ENCODE measurements at regions not wholly inside any gene's neighbourhood (a gene's known extent, or its start where the extent isn't known, plus 50 kb on each side); places are given as distances from the start of the nearest gene placed in this dataset.

GRCh38 chr3:18201315-18201714 is 223.8 kb downstream of the SATB1 start:
- ChIA-PET POLR2A (no interaction called here), CTCF (no interaction called here)
- H3K4me2 ChIP-seq: no peak overlapping the region
- DNase-seq (ENCODE audit: low read depth in 1 of 2, low spot score in 1 of 2) (no peak), ATAC-seq (no peak), FAIRE-seq (no peak)
- H3K9me3 ChIP-seq: no peaks in the 10 kb centered on the region
- no peaks in the 10 kb centered on the region for H3K4me1 ChIP-seq
- no peak overlapping the region for H3K27ac ChIP-seq
- H3K4me3 ChIP-seq: no peak overlapping the region
- TF ChIP-seq FOSB (CRISPR knock-in tag; IDR thresholded peaks at IDR 0.05) (no peak), MYC (IDR thresholded peaks at IDR 0.05; ENCODE audit: borderline replicate concordance, low read length) (no peak)
- TF ChIP-seq, protein P1, sequence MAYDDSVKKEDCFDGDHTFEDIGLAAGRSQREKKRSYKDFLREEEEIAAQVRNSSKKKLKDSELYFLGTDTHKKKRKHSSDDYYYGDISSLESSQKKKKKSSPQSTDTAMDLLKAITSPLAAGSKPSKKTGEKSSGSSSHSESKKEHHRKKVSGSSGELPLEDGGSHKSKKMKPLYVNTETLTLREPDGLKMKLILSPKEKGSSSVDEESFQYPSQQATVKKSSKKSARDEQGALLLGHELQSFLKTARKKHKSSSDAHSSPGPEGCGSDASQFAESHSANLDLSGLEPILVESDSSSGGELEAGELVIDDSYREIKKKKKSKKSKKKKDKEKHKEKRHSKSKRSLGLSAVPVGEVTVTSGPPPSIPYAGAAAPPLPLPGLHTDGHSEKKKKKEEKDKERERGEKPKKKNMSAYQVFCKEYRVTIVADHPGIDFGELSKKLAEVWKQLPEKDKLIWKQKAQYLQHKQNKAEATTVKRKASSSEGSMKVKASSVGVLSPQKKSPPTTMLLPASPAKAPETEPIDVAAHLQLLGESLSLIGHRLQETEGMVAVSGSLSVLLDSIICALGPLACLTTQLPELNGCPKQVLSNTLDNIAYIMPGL (CRISPR knock-in tag; IDR thresholded peaks at IDR 0.05; ENCODE audit: borderline replicate concordance): no peak

DNA sequence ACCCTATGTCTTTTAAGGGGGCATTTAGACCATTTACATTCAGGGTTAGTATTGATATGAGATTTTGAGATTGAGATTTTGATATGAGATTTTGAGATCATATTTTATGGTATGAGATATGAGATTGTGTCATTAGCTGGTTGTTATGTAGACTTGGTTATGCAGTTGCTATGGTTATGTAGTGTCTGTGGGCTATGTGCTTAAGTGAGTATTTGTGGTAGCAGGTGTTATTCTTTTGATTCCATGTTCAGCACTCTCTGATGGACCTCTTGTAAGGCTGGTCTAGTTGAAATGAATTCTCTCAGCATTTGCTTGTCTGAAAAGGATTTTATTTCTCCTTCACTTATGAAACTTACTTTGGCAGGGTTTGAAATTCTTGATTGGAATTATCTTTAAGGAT is 225.4 kb downstream of the SATB1 start:
- ATAC-seq: no peak
- Histone ChIP-seq H3K4me3 (no peak overlapping the region), H3K4me2 (no peak overlapping the region), H3K9me3 (no peaks in the 10 kb centered on the region), H3K4me1 (no peaks in the 10 kb centered on the region), H3K27ac (no peak overlapping the region)
- ChIA-PET CTCF (no interaction called here), POLR2A (no interaction called here)
- DNase-seq (ENCODE audit: low read depth in 1 of 2, low spot score in 1 of 2): no peak
- no peak for FAIRE-seq
- TF ChIP-seq REST (IDR thresholded peaks at IDR 0.05) (no peak), HOXB5 (CRISPR knock-in tag; IDR thresholded peaks at IDR 0.05) (no peak), ZSCAN20 (CRISPR knock-in tag; IDR thresholded peaks at IDR 0.05) (no peak), KDM5A (IDR thresholded peaks at IDR 0.05) (no peak), SREBF2 (IDR thresholded peaks at IDR 0.05) (no peak), RCOR1 (IDR thresholded peaks at IDR 0.05; ENCODE audit: low read depth, low read length) (no peak), HOXB13 (CRISPR knock-in tag; IDR thresholded peaks at IDR 0.05; ENCODE audit: low read depth) (no peak), CEBPB (IDR thresholded peaks at IDR 0.05) (no peak), PHF8 (IDR thresholded peaks at IDR 0.05; ENCODE audit: borderline replicate concordance, low read depth) (no peak), FOXS1 (CRISPR knock-in tag; IDR thresholded peaks at IDR 0.05) (no peak), EHMT2 (IDR thresholded peaks at IDR 0.05; ENCODE audit: low read depth) (no peak), ZNF302 (CRISPR knock-in tag; IDR thresholded peaks at IDR 0.05) (no peak)

DNA sequence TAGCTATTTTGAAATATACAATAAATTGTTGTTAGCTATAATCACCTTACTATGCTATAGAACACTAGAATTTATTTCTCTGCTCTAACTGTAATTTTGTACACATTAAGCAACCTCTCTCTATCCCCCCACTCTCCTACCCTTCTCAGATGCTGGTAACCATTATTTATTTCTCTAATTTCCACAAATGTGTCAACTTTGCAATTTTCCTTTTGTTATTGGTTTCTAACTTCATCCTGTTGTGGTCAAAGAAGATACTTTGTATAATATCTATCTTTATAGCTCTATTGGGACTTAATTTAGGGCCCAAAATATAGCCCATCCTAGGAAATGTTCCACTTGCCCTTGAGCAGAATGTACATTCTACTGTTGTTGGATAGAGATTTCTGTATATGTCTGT is 229.3 kb downstream of the SATB1 start:
- DNase-seq (ENCODE audit: low read depth in 1 of 2, low spot score in 1 of 2): no peak
- no peak overlapping the region for H3K27ac ChIP-seq
- H3K4me1 ChIP-seq: no peaks in the 10 kb centered on the region
- ATAC-seq: no peak
- no peak overlapping the region for H3K4me3 ChIP-seq
- ChIA-PET CTCF (no interaction called here), POLR2A (no interaction called here)
- no peaks in the 10 kb centered on the region for H3K9me3 ChIP-seq
- no peak for FAIRE-seq
- H3K4me2 ChIP-seq: no peak overlapping the region
- TF ChIP-seq ZNF302 (CRISPR knock-in tag; IDR thresholded peaks at IDR 0.05) (no peak), HDAC2 (IDR thresholded peaks at IDR 0.05) (no peak), MAFK (IDR thresholded peaks at IDR 0.05; ENCODE audit: partially characterized antibody) (peak; percentile 67)

DNA sequence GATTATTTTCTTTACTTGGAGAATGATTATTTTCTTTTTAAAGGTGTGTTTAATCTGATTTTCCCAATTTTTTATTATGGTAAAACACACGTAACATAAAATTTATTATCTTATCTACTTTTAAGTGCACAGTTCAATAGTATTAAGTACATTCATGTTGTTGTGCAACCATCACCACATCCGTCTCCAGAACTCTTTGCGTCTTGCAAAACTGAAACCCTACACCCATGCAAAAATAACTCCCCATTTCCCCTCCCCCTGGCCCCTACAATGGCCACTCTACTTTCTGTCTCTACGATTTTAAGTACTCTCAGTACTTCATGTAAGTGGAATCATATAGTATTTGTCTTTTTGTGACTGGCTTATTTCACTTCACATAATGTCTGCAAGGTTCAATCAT is 230.7 kb downstream of the SATB1 start:
- TF ChIP-seq PBX3 (IDR thresholded peaks at IDR 0.05) (no peak), CHD4 (IDR thresholded peaks at IDR 0.05; ENCODE audit: borderline replicate concordance) (no peak), ESRRA (IDR thresholded peaks at IDR 0.05; ENCODE audit: borderline replicate concordance, low read length) (no peak), RCOR1 (IDR thresholded peaks at IDR 0.05; ENCODE audit: low read depth, low read length) (no peak), MYC (IDR thresholded peaks at IDR 0.05; ENCODE audit: borderline replicate concordance, low read length) (no peak), HDAC2 (IDR thresholded peaks at IDR 0.05) (no peak), CBX2 (IDR thresholded peaks at IDR 0.05; ENCODE audit: borderline replicate concordance, low read depth) (no peak), JUN (IDR thresholded peaks at IDR 0.05) (no peak), FOSL2 (IDR thresholded peaks at IDR 0.05) (no peak), FOSL2 (CRISPR knock-in tag; IDR thresholded peaks at IDR 0.05) (no peak)
- H3K27ac ChIP-seq: no peak overlapping the region
- H3K4me1 ChIP-seq: no peaks in the 10 kb centered on the region
- ATAC-seq: no peak
- DNase-seq (ENCODE audit: low read depth in 1 of 2, low spot score in 1 of 2): no peak
- POLR2A ChIA-PET: no interaction called here
- CTCF ChIA-PET: no interaction called here
- 39% methylated on average over 4 of the region's 4 CpGs for WGBS (ENCODE audit: missing lambda C conversion rate)
- FAIRE-seq: no peak
- no peak overlapping the region for H3K4me3 ChIP-seq
- no peaks in the 10 kb centered on the region for H3K9me3 ChIP-seq
- no peak overlapping the region for H3K4me2 ChIP-seq

All from A549 (cell line).